ENCODE measurements at regions not wholly inside any gene's neighbourhood (a gene's known extent, or its start where the extent isn't known, plus 50 kb on each side); places are given as distances from the start of the nearest gene placed in this dataset.
"Not testable (repeated sequence)": the region's sequence is repeated elsewhere in the genome, so short reads cannot be mapped to it uniquely, and the experiment has no call there.

GRCh38 chrX:136934652-136935051, 54.1 kb upstream of the RBMX start:
- TF ChIP-seq YY1 (IDR thresholded peaks at IDR 0.05; ENCODE audit: insufficient read depth, insufficient read length); SUZ12 (IDR thresholded peaks at IDR 0.05; ENCODE audit: extremely low read depth, insufficient read depth, insufficient read length): not testable (repeated sequence)
